Kidney capillary endothelial cell (primary cell): ENCODE measurements at regions not wholly inside any gene's neighbourhood (a gene's known extent, or its start where the extent isn't known, plus 50 kb on each side); places are given as distances from the start of the nearest gene placed in this dataset.
A peak's percentile ranks its signal among the peaks of the same experiment; 100 is the strongest.

ENCODE experiments used
- DNase-seq: peaks from one replicate; pipeline ENCODE4 v3.0.0-alpha.2; 2018; ENCODE audit warnings: low spot score

- no peak for DNase-seq
Measured at GRCh38 chr1:80987824-80988223, 812.9 kb upstream of the ADGRL2 start.

DNA sequence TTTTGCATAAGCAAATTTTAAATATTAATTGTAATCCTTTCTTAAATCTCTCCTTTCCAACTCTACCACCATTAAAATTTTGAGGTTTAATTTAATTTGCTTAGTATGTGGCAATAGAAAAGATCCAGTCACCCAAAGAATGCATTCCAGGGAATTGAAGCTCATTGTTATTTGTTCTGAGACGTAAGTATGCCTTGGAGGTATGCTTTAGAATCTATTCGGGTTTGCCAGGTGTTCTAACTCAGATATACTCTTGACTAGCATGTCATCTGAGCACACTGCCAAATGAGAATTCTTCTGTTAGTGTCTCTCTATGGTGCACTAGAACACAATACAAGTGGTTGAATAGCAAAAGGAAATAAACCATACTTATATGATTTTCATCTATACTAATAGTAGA, 813.6 kb upstream of the ADGRL2 start:
- no peak for DNase-seq

DNA sequence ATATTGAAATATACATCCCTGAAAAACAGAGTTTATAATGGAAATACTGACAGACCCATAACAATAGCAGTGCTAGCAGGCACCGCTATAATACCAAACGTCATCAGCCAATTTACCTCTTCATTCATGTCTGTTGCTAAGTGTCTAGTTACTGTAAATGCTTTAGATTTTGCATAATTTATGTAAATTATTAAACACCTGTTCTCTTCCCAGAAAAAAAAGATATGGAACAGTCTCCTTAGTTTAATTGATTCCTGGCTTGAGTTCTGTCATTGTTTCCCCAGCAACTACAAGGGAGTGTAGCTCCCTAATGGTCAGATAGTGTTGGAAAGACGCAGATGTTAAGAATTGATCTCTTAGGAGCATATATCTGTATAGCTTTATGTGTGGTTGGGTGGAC, 817.9 kb upstream of the ADGRL2 start:
- no peak for DNase-seq

DNA sequence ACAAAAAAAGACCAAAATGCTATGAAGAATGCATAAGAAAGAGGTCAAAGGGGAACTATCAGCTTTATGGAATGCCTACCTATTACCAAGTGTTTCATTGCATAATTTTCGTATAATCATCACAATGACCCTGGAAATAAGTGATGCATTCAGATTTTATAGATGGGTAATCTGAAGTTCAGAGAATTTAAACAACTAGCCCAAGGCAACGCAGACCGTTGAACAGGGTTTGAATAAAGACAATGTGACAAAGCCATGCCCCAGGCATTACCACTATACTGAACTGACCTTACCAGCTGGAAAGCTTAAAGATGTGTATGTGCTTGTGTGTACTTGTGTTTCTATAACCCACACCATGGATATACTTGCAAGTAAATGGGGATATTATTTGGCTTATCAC, 827.6 kb upstream of the ADGRL2 start:
- no peak for DNase-seq

DNA sequence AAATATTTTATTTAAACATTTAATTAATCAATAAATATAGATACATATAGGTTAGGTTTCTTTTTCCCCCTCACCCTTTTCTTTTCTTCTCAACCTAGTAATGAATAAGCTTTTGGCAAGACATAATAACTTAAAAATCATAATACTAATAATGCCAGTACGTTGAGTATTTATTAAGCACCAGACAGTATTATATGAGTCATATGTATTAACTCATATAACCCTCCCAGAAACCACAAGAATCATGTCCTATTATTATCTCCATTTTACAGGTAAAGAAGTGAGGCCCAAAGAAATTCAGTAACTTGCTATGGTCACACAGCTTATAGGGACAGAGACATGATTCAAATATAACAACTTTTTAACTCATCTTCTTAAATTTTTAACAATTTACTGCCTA, 834.5 kb upstream of the ADGRL2 start:
- no peak for DNase-seq

DNA sequence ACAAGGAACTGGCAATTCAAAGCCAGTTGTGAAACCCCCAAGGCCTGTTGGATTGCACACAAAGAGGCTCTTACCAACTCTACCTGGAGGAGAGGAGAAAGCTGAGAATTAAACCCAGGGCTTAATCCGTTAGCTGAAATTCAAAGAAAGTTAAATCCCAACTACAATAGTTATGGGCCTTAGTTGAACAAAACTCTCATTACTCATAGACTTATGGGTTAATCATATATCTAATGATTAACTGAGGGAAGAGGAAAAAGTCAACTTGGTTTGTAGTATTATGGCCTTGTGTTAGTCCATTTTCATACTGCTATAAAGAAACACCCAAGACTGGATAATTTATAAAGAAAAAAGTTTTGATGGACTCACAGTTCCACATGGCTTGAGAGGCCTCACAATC, 838.2 kb upstream of the ADGRL2 start:
- no peak for DNase-seq

DNA sequence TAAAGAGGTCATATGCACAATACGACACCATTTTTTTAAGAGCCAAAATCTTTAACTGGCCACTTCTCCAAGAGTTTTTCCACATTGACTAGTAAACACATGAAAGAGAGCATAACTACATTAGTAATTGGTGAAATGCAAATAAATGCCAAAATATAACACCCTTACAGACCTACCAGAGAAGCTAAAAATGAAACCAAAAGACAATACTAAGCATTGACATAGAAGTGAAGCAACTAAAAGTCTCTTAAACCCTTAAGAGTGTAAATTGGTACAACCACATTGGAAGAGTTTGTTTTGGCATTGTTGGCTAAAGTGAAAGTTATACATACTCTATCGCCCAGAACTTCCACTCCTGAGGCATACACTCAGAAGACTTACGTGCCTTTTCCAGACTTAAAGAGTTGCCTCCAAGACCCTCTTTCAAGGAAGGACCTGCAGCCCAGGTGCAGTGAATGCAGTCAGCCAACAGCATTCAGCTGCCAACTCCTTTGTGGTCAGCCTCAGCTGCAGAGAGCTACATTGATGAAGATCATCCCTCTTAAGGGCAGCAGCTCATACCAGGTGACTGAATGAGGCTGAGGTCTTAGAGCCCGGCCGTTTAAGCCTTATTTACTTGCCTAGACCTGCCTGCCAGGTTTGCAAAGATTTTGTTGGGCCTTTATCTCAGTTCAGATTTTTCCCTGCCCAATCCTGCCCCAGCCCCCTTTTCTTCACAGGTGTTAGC, 839.1 kb upstream of the ADGRL2 start:
- no peak for DNase-seq

DNA sequence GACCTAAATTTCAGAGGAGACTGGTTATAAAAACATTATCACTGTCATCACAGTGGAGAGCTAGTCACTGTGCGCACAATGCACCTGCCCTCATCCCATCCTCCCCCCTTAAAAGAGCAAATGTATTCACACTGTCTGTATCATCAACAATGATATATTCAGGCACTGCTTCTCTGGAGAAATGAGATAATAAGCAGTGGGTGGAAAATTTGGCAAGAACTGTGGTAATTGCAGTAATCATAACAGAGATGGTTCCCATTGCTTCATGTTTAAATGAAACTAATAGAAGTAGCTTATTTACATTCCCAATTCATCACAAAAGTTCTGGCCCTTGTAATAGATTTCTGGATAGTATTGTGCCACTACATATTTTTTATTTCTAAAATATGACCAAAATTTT, 867.4 kb upstream of the ADGRL2 start:
- DNase-seq, result no peak

DNA sequence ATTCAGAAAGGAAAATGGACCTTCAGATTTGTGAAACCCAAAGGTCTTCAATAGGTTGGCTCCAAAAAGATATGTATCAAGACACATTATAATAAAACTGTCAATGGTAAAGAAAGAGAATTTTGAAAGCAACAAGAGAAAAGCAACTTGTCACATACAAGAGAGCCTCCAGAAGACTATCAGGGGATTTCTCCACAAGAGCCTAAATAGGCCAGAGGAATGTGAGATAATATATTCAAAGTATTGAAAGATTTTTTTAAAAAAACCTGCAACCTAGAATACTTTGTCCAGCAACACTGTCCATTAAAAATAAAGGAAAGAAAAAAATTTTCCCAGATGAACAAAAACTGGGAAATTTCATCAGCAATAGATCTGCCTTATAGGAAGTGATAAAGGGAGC, 869.6 kb upstream of the ADGRL2 start:
- no peak for DNase-seq

GRCh38 chr1:80929868-80930508, 870.7 kb upstream of the ADGRL2 start:
- no peak for DNase-seq

- DNase-seq, result no peak
Measured at GRCh38 chr1:80926531-80926930, 874.2 kb upstream of the ADGRL2 start.

DNA sequence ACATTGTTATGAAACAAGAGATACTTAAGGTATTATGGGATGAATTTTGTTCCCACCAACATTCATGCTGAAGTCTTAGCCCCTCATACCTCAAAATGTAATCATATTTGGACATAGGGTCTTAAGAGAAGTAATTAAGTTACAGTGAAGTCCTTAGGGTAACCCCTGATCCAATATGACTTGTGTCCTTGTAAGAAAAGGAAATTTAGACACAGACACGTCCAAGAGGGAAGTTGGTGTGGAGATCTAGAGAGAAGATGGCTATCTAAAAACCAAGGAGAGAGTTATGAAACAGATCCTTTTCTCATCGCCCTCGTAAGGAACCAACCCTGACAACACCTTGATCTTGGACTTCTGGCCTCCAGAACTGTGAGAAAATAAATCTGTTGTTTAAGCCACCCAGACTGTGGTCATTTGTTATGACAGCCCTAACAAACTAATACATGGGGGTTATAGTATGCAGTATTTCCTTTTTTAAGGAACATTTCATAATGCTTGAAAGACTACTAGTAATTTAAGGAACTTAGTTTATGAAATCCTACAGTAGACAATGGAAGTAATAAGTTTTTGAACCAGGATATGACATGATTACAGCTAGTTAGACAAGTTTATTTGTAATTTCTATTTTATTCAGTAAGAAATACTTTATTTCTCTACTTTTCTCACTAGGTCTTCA, 875.5 kb upstream of the ADGRL2 start:
- DNase-seq, result no peak

DNA sequence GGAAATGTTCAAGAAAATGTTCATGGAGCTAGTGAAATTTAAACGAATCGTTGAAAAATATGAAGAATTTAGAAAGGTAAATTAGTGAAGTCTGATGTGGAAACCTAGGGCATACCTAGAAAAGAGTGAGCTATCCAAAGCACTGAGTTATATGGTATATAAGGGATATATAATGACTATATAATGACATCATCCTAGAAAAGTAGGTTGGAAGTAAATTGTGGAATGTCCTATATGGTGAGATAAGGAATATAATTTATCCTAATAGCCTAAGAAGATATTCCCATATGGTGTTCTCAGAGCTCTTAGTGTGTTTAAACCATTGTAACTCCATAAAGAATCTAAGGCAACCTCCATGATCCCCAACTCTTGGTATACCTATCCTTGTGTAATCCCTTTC, 876.4 kb upstream of the ADGRL2 start:
- DNase-seq, result no peak

DNA sequence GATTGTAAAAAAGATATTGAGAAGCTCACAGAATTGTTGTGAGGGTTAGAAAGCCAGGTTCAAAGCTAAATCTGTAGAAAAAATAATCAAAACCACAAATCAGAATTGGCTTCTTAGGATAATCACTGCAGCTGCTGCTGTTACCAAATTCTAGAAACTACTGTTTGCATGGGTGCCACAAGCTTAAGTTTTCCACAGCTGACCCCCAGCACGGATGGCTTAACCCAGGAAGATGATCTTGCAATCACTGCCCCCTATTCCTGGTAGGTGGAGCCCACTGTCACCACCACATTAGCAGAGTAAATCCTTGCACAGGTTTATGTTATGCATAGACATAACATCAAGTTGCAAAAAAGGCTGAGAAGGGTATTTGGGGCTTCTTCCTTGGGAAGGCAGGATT, 877.8 kb upstream of the ADGRL2 start:
- no peak for DNase-seq

DNA sequence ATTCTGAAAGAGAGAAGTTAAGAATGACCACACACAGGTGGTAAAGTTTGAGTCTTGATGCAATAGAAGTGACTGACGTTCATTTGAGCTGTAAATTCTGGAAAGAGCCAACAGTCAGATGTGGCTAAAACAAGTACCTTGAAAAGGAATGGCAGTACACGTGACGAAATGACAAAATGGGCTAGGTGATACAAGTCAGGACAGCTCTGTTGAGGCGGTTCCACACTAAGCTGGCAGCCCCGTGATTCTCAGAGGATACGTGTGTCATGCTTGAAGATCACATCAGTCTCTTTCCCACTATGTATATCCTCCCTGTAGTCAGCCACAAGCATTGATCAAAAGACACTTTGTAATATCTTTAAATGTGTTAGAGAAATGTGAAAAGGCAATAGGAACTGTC, 881.3 kb upstream of the ADGRL2 start:
- DNase-seq, result no peak

DNA sequence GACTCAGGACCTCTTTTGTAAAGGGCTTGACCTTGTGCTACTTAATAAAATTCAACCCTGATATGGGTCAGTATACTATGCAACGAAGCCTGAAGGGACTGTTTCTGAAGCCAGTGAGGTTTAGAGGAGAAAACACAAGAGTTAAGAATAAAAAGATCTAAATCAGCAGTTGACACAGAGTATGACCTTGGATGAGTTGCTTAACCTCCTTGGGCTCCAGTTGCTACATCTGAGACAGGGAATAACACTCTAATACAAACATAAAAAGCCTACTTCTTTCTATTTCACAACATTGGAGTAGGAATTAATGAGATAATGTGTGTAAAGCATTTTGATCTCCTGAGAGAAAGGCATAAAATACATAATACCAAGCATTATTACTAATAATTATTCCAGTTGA, 882.4 kb upstream of the ADGRL2 start:
- no peak for DNase-seq

GRCh38 chr1:80917826-80918225, 882.9 kb upstream of the ADGRL2 start:
- DNase-seq, result no peak

DNA sequence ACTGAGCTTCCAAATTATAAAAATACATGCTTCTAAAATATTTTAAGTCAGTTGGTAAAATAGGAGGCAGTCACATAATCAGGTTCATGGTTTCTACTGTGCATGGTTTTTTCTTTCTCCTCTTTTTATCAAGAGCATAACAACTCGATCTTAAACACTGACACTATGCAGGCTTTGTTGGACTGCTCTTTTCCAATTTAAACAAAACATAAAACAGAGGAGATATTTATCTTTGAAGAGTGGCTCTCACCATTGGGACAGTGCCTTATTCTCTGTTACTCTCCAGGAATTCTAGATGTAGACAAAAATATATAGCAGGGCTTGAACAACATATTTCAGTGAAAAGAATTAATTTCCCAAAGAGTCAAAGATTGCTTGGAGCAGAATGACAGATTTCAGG, 883.5 kb upstream of the ADGRL2 start:
- no peak for DNase-seq

- DNase-seq, result no peak
Measured at GRCh38 chr1:80915491-80915890, 885.2 kb upstream of the ADGRL2 start.

DNA sequence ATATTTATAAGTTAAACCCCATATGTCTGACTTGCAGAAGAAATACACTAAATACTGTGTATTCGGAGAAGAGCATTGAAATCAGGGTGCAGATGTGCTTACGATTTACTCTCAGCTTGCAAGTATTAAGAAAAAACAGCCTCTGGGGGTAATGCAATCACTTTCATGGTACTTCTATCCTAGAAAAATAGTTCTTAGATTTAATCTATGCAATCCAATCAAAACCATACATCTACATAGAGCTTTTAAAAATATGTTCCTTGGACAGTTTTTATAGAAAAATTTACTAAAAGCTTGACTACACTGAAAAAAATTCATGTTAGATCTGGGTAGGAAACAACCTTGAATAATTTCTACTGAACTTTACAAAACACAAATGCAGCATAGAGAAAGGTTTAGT, 890.3 kb upstream of the ADGRL2 start:
- no peak for DNase-seq

DNA sequence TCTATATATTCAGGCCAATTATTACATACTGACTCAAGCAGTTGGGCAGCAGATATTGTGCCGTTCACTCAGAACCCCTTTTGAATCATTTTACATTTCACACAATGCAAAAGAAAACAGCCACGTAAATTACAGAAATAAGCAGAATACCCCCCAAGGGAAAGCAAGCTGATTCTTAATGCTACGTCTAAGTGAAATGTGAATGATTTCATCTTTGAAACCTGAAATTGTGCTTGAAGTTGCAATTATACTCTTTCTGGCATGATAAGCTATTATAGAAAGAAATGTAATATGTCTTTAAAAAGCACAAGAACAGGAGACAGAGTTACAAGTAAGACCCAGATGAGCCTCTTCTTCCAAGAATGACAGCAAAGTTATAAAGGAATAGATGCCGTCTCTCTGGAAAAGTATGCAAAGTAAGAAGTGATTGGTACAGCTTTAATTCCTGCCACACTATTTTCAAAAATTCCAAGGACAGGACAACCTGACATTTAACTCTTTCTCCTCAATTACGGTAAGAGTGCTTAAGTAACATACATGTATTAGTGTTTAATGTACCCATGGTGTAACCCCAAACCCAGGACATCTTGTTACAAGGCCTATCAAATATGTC, 891.5 kb upstream of the ADGRL2 start:
- no peak for DNase-seq

- peak; percentile 17 for DNase-seq
Measured at GRCh38 chr1:80896781-80897356, 903.9 kb upstream of the ADGRL2 start.

GRCh38 chr1:80894921-80895320, 905.8 kb upstream of the ADGRL2 start:
- no peak for DNase-seq
